Lower lobe of right lung (tissue), 2 donors: ENCODE measurements at regions not wholly inside any gene's neighbourhood (a gene's known extent, or its start where the extent isn't known, plus 50 kb on each side); places are given as distances from the start of the nearest gene placed in this dataset.
A peak's percentile ranks its signal among the peaks of the same experiment; 100 is the strongest.

Experiments
- ATAC-seq, 2 donors: fragments of 200-7000 bp; cut with Tn5 transposase; one replicate each; pipeline ENCODE4 v1.9.1; 2020 to 2022; ENCODE audit warnings: mild to moderate bottlenecking in 2 of 2, moderate library complexity in 2 of 2
- DNase-seq: peaks from one replicate; pipeline ENCODE4 v3.0.0-alpha.2; 2020
- H3K27ac ChIP-seq: fragments of 200-600 bp; one replicate; pipeline ENCODE4 v1.8.0; 2022
- H3K27me3 ChIP-seq: fragments of 200-600 bp; one replicate; pipeline ENCODE4 v1.8.0; 2022; ENCODE audit warnings: low read depth
- H3K36me3 ChIP-seq: fragments of 200-600 bp; one replicate; pipeline ENCODE4 v1.8.0; 2022; ENCODE audit warnings: mild to moderate bottlenecking
- H3K4me1 ChIP-seq: fragments of 200-600 bp; one replicate; pipeline ENCODE4 v1.8.0; 2022
- H3K4me3 ChIP-seq: fragments of 200-600 bp; one replicate; pipeline ENCODE4 v1.8.0; 2022; ENCODE audit warnings: mild to moderate bottlenecking
- H3K9me3 ChIP-seq: fragments of 200-600 bp; one replicate; pipeline ENCODE4 v1.8.0; 2022
- intact Hi-C: fragments of 100-400 bp; cut with DNase I; formaldehyde crosslinking; loops from one replicate; pipeline ENCODE4 v1.11.0; 2022
- TF ChIP-seq, protein P1 (sequence below): fragments of 200-600 bp; IDR thresholded peaks from one replicate; pipeline ENCODE4 v1.8.0; 2022; ENCODE audit warnings: antibody characterized with exemption, mild to moderate bottlenecking
- donor health status: DM: no; HTN: yes; CAD: no; lungs with severe emphysema.

DNA sequence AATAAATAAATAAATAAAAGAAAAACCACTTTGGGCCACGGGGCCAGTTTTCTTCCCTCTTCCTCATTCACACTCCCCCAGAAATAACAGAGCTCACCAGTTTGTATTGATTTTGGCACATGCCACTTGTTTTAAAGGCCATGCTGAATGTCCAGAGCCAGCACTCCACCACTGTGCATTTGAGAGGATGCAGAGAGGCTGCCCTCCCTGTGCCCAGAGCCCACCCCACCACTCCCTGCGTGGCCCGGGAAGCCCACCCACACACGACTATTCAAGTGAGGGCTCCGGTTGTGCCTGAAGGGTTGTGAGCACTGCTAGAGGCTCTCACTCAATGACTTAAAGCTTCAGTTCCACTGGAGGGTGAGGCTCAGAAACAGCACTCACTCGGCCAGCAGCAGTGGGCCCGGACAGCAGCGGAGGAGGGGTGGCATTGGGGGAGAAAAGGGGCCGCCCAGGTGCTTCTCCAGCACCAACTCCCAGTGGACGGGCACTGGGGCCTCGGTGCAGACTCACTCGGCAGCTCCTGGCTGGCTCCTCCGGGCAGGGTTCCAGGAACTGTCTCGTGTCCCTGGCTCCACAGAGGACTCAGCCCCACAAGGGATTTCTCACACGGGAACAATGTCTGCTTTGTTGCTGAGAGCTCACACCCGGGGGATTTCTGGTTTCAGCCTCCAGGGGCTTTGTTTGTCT, 112.7 kb downstream of the SHANK2 start:
- ATAC-seq (peak; percentile 67 to 75), DNase-seq (peak; percentile 70)

DNA sequence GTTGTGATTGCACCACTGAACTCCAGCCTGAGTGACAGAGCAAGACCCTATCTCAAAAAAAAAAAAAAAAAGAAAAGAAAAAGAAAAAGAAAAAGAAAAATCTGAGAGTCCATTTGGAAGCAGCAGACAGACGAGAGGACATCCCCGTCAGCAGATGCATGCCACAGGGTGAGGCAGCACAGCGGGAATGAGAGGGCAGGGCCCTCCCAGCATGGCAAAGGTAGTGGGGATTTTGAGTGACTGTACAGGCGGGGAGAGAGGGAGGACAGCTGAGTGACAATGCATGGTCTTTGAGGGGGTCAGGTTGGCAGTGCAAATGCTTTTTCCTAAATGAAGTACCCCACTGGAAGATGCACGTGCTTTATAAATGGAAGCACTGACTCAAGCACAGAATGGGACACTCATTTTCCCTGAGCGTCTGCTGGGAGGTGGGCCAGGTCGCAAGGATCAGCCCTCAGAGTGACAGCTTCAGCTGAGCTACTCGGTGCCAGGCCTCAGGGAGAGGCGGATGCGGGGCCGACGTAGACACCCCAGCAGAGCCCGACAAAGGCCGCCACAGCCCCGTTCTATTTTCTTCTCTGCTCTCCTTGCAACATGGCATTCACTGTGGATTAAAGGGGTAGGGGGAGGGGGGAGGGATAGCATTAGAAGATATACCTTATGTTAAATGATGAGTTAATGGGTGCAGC, 113.5 kb downstream of the SHANK2 start:
- intact Hi-C loops = no loop called here
- no peaks in the 10 kb centered on the region for H3K27me3 ChIP-seq
- no peak overlapping the region for H3K4me3 ChIP-seq
- TF ChIP-seq, protein P1, sequence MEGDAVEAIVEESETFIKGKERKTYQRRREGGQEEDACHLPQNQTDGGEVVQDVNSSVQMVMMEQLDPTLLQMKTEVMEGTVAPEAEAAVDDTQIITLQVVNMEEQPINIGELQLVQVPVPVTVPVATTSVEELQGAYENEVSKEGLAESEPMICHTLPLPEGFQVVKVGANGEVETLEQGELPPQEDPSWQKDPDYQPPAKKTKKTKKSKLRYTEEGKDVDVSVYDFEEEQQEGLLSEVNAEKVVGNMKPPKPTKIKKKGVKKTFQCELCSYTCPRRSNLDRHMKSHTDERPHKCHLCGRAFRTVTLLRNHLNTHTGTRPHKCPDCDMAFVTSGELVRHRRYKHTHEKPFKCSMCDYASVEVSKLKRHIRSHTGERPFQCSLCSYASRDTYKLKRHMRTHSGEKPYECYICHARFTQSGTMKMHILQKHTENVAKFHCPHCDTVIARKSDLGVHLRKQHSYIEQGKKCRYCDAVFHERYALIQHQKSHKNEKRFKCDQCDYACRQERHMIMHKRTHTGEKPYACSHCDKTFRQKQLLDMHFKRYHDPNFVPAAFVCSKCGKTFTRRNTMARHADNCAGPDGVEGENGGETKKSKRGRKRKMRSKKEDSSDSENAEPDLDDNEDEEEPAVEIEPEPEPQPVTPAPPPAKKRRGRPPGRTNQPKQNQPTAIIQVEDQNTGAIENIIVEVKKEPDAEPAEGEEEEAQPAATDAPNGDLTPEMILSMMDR = no peak
- no peak overlapping the region for H3K27ac ChIP-seq
- no peak for ATAC-seq
- H3K9me3 ChIP-seq = no peaks in the 10 kb centered on the region
- H3K4me1 ChIP-seq = peaks cover 11% of the 10 kb centered on the region
- DNase-seq = no peak
- H3K36me3 ChIP-seq = no peaks in the 10 kb centered on the region

More for the DNA sequence above, 112.7 kb downstream of the SHANK2 start:
- H3K36me3 ChIP-seq = no peaks in the 10 kb centered on the region
- no peak overlapping the region for H3K4me3 ChIP-seq
- no peaks in the 10 kb centered on the region for H3K9me3 ChIP-seq
- H3K27me3 ChIP-seq = no peaks in the 10 kb centered on the region
- peaks cover 11% of the 10 kb centered on the region for H3K4me1 ChIP-seq
- TF ChIP-seq, protein P1 = no peak
- H3K27ac ChIP-seq = no peak overlapping the region
- intact Hi-C loops = no loop called here

DNA sequence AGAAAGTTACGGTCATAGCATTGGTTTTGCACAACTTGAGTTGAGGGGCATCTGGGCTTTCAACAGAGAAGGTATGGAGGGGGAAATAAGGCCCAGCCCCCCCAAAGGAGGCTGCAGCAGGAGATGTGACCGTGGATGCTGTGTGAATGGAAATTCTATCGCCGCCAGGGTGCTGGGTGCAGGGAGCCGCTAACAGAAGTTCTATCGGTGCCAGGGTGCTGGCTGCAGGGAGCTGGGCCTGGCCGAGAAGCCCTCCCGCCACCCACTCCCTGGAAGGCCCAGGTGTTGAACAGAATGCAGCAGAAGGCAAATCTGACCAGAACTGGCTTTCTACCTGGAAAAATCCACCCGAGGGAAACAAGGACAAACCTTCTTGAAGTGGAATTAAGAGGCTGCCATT, 115.0 kb downstream of the SHANK2 start:
- no peak overlapping the region for H3K4me3 ChIP-seq
- no peaks in the 10 kb centered on the region for H3K9me3 ChIP-seq
- TF ChIP-seq, protein P1 = no peak
- intact Hi-C loops = no loop called here
- no peaks in the 10 kb centered on the region for H3K36me3 ChIP-seq
- no peak for ATAC-seq
- H3K27ac ChIP-seq = no peak overlapping the region
- peaks cover 11% of the 10 kb centered on the region for H3K4me1 ChIP-seq
- DNase-seq = no peak
- no peaks in the 10 kb centered on the region for H3K27me3 ChIP-seq

DNA sequence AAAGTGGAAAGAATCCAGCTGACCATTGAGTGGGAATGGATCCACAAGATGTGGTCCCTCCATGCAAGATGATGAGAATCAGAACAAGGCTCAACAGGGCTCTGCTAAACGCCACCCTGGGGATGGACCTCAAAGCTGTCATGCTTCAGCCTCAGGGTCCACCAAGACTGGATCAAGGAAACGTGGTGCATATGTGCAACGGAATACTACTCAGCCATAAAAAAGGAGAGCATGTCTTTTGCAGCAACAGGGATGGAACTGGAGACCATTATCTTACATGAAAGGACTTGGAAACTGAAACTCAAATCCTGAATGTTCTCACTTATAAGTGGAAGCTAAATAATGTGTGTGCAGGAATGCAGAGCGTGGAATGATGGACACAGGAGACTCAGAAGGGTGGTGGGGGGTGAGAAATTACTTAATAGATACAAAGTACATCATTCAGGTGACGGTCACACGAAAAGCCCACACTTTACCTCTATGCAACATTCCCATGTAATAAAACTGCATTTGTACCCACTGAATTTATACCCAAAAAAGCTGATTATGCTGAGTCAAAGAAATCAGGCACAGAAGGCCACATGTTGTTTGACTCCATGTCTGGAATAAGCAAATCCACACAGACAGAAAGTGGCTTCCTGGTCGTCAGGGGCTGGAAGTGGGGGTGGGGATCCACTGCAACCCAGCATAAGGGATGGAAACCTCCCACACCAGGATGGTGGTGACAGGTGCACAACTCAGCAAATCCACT, 116.1 kb downstream of the SHANK2 start:
- Histone ChIP-seq H3K27ac (no peak overlapping the region), H3K36me3 (no peaks in the 10 kb centered on the region), H3K9me3 (no peaks in the 10 kb centered on the region), H3K27me3 (no peaks in the 10 kb centered on the region), H3K4me1 (peaks cover 11% of the 10 kb centered on the region), H3K4me3 (no peak overlapping the region)
- intact Hi-C loops = no loop called here
- no peak for ATAC-seq
- no peak for DNase-seq
- TF ChIP-seq, protein P1 = no peak

DNA sequence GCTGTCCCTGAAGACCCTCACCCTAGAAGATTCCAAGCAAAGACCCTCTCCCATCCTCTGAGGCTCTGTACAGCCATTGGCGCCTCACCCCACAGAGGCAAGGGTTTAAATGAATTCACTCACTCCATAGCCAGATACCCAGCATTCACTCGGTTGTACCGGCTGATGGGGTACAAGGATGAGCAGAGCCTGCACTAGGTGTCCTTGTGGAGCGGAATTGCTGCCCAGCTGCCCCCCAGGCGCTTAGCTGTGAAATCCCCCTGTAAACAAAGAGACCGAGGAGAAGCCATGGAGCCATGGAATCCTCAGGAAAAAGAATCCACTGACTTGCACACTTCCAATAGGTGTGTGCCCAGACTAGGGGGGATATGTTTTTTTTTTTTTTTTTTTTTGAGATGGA, 117.3 kb downstream of the SHANK2 start:
- no peak for DNase-seq
- H3K27me3 ChIP-seq = no peaks in the 10 kb centered on the region
- TF ChIP-seq, protein P1 = no peak
- ATAC-seq = no peak
- no peak overlapping the region for H3K4me3 ChIP-seq
- H3K4me1 ChIP-seq = peaks cover 7% of the 10 kb centered on the region
- intact Hi-C loops = no loop called here
- no peaks in the 10 kb centered on the region for H3K36me3 ChIP-seq
- no peak overlapping the region for H3K27ac ChIP-seq
- no peaks in the 10 kb centered on the region for H3K9me3 ChIP-seq
